H9 (cell line): ENCODE measurements at regions not wholly inside any gene's neighbourhood (a gene's known extent, or its start where the extent isn't known, plus 50 kb on each side); places are given as distances from the start of the nearest gene placed in this dataset.

Experiments used
- DNase-seq: peaks from one replicate; pipeline ENCODE4 v3.0.0-alpha.2; 2017
- H2AFZ ChIP-seq: one replicate; pipeline ENCODE4 v1.6.1; 2013; ENCODE audit warnings: mild to moderate bottlenecking, low read length, control low read depth, moderate library complexity
- H2AK5ac ChIP-seq: 2 replicates; pipeline ENCODE4 v1.6.1; 2013; ENCODE audit warnings: low read length, control low read depth, mixed read lengths; ENCODE audit not compliant: insufficient read length
- H2BK120ac ChIP-seq: one replicate; pipeline ENCODE4 v1.6.1; 2013; ENCODE audit warnings: low read depth, mild to moderate bottlenecking, low read length, control low read depth, inconsistent platforms; ENCODE audit not compliant: poor library complexity, severe bottlenecking
- H2BK12ac ChIP-seq: 2 replicates; pipeline ENCODE4 v1.6.1; 2013; ENCODE audit warnings: low read length, control low read depth, mixed read lengths, low read depth; ENCODE audit not compliant: insufficient read length
- H2BK15ac ChIP-seq: 2 replicates; pipeline ENCODE4 v1.6.1; 2013; ENCODE audit warnings: low read depth, low read length, control low read depth
- H2BK20ac ChIP-seq: one replicate; pipeline ENCODE4 v1.6.1; 2013; ENCODE audit warnings: low read depth, mild to moderate bottlenecking, low read length, control low read depth, inconsistent platforms; ENCODE audit not compliant: poor library complexity, severe bottlenecking
- H2BK5ac ChIP-seq: 2 replicates; pipeline ENCODE4 v1.6.1; 2013; ENCODE audit warnings: low read length, control low read depth, mixed read lengths; ENCODE audit not compliant: insufficient read length
- H3K14ac ChIP-seq: 2 replicates; pipeline ENCODE4 v1.6.1; 2013; ENCODE audit warnings: low read length, control low read depth; ENCODE audit not compliant: insufficient read depth
- H3K18ac ChIP-seq: 2 replicates; pipeline ENCODE4 v1.6.1; 2013; ENCODE audit warnings: low read depth, mild to moderate bottlenecking, mixed read lengths, low read length, control low read depth; ENCODE audit not compliant: insufficient read length
- H3K23ac ChIP-seq: 2 replicates; pipeline ENCODE4 v1.6.1; 2013; ENCODE audit warnings: low read length, control low read depth, mixed read lengths, low read depth; ENCODE audit not compliant: insufficient read length
- H3K23me2 ChIP-seq: 2 replicates; pipeline ENCODE4 v1.6.1; 2013; ENCODE audit warnings: low read depth, mild to moderate bottlenecking, mixed read lengths, low read length, control low read depth; ENCODE audit not compliant: insufficient read length, poor library complexity, severe bottlenecking
- H3K27ac ChIP-seq: 2 replicates; pipeline ENCODE4 v1.5.1; 2013; ENCODE audit warnings: low read length, control low read depth, mixed read lengths, low read depth; ENCODE audit not compliant: insufficient read length
- H3K27me3 ChIP-seq: 2 replicates; pipeline ENCODE4 v1.6.1; 2013; ENCODE audit warnings: low read length, control low read depth, inconsistent platforms; ENCODE audit not compliant: insufficient read depth
- H3K4ac ChIP-seq: 2 replicates; pipeline ENCODE4 v1.6.1; 2013; ENCODE audit warnings: low read depth, mild to moderate bottlenecking, control low read depth, inconsistent platforms, low read length, moderate library complexity
- H3K4me1 ChIP-seq: 2 replicates; pipeline ENCODE4 v1.6.1; 2013; ENCODE audit warnings: low read length, control low read depth, inconsistent platforms; ENCODE audit not compliant: insufficient read depth
- H3K4me2 ChIP-seq: 2 replicates; pipeline ENCODE4 v1.6.1; 2013; ENCODE audit warnings: low read length, control low read depth, mixed read lengths; ENCODE audit not compliant: insufficient read length, insufficient read depth
- H3K56ac ChIP-seq: 2 replicates; pipeline ENCODE4 v1.6.1; 2013; ENCODE audit warnings: low read depth, mild to moderate bottlenecking, mixed read lengths, low read length, control low read depth; ENCODE audit not compliant: insufficient read length
- H3K79me1 ChIP-seq: 2 replicates; pipeline ENCODE4 v1.6.1; 2013; ENCODE audit warnings: low read depth, mild to moderate bottlenecking, moderate library complexity, low read length, control low read depth, inconsistent platforms; ENCODE audit not compliant: insufficient read depth, poor library complexity, severe bottlenecking
- H3K79me2 ChIP-seq: 2 replicates; pipeline ENCODE4 v1.6.1; 2013; ENCODE audit warnings: low read length, control low read depth, inconsistent platforms; ENCODE audit not compliant: insufficient read depth
- H3K9ac ChIP-seq: 2 replicates; pipeline ENCODE4 v1.6.1; 2013; ENCODE audit warnings: low read length, control low read depth, mixed read lengths; ENCODE audit not compliant: insufficient read length; ENCODE audit errors: extremely low read depth
- H3K9me3 ChIP-seq: one replicate; pipeline ENCODE4 v1.6.1; 2013; ENCODE audit warnings: low read depth, low read length, inconsistent platforms; ENCODE audit not compliant: control insufficient read depth
- H3T11ph ChIP-seq: one replicate; pipeline ENCODE4 v1.6.1; 2013; ENCODE audit warnings: mild to moderate bottlenecking, low read length, control low read depth, inconsistent platforms
- H4K20me1 ChIP-seq: one replicate; pipeline ENCODE4 v1.6.1; 2013; ENCODE audit not compliant: control insufficient read depth, insufficient read length, insufficient read depth
- H4K5ac ChIP-seq: 2 replicates; pipeline ENCODE4 v1.6.1; 2013; ENCODE audit warnings: low read depth, mild to moderate bottlenecking, mixed read lengths, low read length, control low read depth; ENCODE audit not compliant: insufficient read length
- H4K8ac ChIP-seq: replicated peaks from 2 replicates; pipeline ENCODE4 v1.6.1; 2013; ENCODE audit warnings: low read length, control low read depth, mixed read lengths, low read depth; ENCODE audit not compliant: insufficient read length
- H4K91ac ChIP-seq: 2 replicates; pipeline ENCODE4 v1.6.1; 2013; ENCODE audit warnings: low read depth, mild to moderate bottlenecking, moderate library complexity, mixed read lengths, low read length, control low read depth; ENCODE audit not compliant: insufficient read length
- H3K27ac Mint-ChIP-seq, 3 experiments: 2 replicates in 2 of 3; 3 replicates in 1 of 3; pipeline ENCODE4 v1.8.0; 2020 to 2021; ENCODE audit warnings: mixed read lengths in 3 of 3, mild to moderate bottlenecking in 1 of 3, moderate library complexity in 1 of 3
- H3K27me3 Mint-ChIP-seq: 2 replicates; pipeline ENCODE4 v1.8.0; 2021; ENCODE audit warnings: low read depth, mild to moderate bottlenecking, moderate library complexity, mixed read lengths
- H3K36me3 Mint-ChIP-seq, 3 experiments: 2 replicates in 2 of 3; 3 replicates in 1 of 3; pipeline ENCODE4 v1.8.0; 2020 to 2021; ENCODE audit warnings: low read depth in 3 of 3, mixed read lengths in 3 of 3; ENCODE audit not compliant: insufficient read depth in 1 of 3
- H3K4me1 Mint-ChIP-seq, 2 experiments: 2 replicates each; pipeline ENCODE4 v1.8.0; 2020; ENCODE audit warnings: mixed read lengths in 2 of 2
- H3K4me3 Mint-ChIP-seq, 2 experiments: 2 replicates in 1 of 2; 3 replicates in 1 of 2; pipeline ENCODE4 v1.8.0; 2020 to 2021; ENCODE audit warnings: mild to moderate bottlenecking in 2 of 2, mixed read lengths in 2 of 2, moderate library complexity in 1 of 2
- H3K9me3 Mint-ChIP-seq, 2 experiments: 2 replicates in 1 of 2; 3 replicates in 1 of 2; pipeline ENCODE4 v1.8.0; 2020; ENCODE audit warnings: mild to moderate bottlenecking in 2 of 2, mixed read lengths in 2 of 2, moderate library complexity in 1 of 2
- WGBS: extraction: QIAGEN DNeasy Blood & Tissue Kit; methylation state at CpG from one replicate; pipeline ENCODE4 v1.1.7; 2013; ENCODE audit warnings: missing lambda C conversion rate, low lambda C conversion rate, mixed read lengths; ENCODE audit not compliant: insufficient read length; ENCODE audit errors: extremely low coverage; 5-methylcytosine and 5-hydroxymethylcytosine counted together
- TF ChIP-seq, protein P1 (sequence below): fragments of 200-600 bp; sonication (generic); conservative IDR thresholded peaks from 3 replicates; pipeline ENCODE4 v1.8.0; 2021; ENCODE audit warnings: antibody characterized with exemption, mild to moderate bottlenecking

DNA sequence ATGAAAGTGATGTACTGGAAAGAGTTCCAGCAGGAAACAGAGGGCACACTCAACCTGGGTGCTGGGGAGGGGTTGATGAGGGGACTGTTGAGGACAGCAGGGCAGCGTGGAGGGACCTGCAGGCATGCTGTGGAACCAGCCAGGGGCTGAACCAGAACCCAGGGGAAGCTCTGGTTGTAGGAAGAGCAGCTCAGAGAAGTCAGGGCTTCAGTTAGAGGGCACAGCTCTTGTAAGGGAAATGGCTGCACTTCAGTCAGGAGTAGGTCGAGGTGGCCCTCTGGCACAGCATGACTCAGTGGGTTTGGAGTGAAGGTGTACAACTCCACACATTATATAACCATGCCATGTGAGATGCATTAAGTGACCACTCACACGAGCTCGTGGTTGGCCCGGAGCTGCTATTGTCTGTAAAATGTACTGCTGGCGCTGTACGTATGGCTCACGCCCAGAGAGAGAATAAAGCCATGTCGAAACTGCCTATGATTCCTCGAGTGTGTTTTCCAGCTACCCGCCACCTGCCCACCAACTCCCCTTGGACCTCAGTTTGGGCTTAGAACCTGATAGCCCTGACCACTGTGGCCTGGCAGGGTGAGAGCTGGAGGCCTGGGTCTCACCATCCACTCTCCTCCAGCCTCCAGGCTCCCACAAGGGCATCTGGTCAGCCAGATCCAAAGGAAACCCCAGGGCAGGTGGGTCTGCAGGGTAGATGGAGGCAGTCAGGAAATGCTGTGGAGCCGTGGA, 136.5 kb upstream of the HS6ST1 start:
- Mint-ChIP-seq H3K4me3 (no peak overlapping the region), H3K36me3 (peaks cover 0 to 10% (median 0%) of the 10 kb centered on the region in 3 experiments; a peak in 2 of 7 replicates), H3K27me3 (peaks cover 11% of the 10 kb centered on the region), H3K9me3 (peaks cover 10 to 16% of the 10 kb centered on the region in 2 experiments; a peak in 4 of 5 replicates), H3K4me1 (peaks cover 0 to 3% of the 10 kb centered on the region in 2 experiments; a peak in 2 of 4 replicates), H3K27ac (0 out of 7 replicates have a peak overlapping the region, but pooled peaks of 1 of the 3 experiments have one; percentile 35)
- H2BK12ac ChIP-seq = no peak overlapping the region
- H4K20me1 ChIP-seq = no peaks in the 10 kb centered on the region
- H3K4me1 ChIP-seq = no peaks in the 10 kb centered on the region
- H3T11ph ChIP-seq = no peak overlapping the region
- H3K79me2 ChIP-seq = no peaks in the 10 kb centered on the region
- H3K23me2 ChIP-seq = no peaks in the 10 kb centered on the region
- H3K23ac ChIP-seq = no peak overlapping the region
- H3K4ac ChIP-seq = no peak overlapping the region
- H3K4me2 ChIP-seq = no peak overlapping the region
- DNase-seq = peak; percentile 8
- H4K91ac ChIP-seq = no peak overlapping the region
- no peak overlapping the region for H4K8ac ChIP-seq
- H2BK20ac ChIP-seq = no peak overlapping the region
- no peak overlapping the region for H3K9ac ChIP-seq
- no peaks in the 10 kb centered on the region for H3K79me1 ChIP-seq
- TF ChIP-seq, protein P1, sequence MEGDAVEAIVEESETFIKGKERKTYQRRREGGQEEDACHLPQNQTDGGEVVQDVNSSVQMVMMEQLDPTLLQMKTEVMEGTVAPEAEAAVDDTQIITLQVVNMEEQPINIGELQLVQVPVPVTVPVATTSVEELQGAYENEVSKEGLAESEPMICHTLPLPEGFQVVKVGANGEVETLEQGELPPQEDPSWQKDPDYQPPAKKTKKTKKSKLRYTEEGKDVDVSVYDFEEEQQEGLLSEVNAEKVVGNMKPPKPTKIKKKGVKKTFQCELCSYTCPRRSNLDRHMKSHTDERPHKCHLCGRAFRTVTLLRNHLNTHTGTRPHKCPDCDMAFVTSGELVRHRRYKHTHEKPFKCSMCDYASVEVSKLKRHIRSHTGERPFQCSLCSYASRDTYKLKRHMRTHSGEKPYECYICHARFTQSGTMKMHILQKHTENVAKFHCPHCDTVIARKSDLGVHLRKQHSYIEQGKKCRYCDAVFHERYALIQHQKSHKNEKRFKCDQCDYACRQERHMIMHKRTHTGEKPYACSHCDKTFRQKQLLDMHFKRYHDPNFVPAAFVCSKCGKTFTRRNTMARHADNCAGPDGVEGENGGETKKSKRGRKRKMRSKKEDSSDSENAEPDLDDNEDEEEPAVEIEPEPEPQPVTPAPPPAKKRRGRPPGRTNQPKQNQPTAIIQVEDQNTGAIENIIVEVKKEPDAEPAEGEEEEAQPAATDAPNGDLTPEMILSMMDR = no peak
- no peak overlapping the region for H2AFZ ChIP-seq
- H4K5ac ChIP-seq = no peak overlapping the region
- H2AK5ac ChIP-seq = no peak overlapping the region
- no peak overlapping the region for H2BK5ac ChIP-seq
- H2BK120ac ChIP-seq = no peak overlapping the region
- no CpG with 5 or more reads among the region's 12 CpGs for WGBS
- H3K56ac ChIP-seq = no peak overlapping the region
- H3K18ac ChIP-seq = no peak overlapping the region
- H3K27me3 ChIP-seq = no peaks in the 10 kb centered on the region
- no peak overlapping the region for H3K27ac ChIP-seq
- H3K9me3 ChIP-seq = no peaks in the 10 kb centered on the region
- H2BK15ac ChIP-seq = no peak overlapping the region
- H3K14ac ChIP-seq = no peak overlapping the region; the same call in 1 of the 2 replicates
